ENCODE measurements at regions not wholly inside any gene's neighbourhood (a gene's known extent, or its start where the extent isn't known, plus 50 kb on each side); places are given as distances from the start of the nearest gene placed in this dataset.

DNA sequence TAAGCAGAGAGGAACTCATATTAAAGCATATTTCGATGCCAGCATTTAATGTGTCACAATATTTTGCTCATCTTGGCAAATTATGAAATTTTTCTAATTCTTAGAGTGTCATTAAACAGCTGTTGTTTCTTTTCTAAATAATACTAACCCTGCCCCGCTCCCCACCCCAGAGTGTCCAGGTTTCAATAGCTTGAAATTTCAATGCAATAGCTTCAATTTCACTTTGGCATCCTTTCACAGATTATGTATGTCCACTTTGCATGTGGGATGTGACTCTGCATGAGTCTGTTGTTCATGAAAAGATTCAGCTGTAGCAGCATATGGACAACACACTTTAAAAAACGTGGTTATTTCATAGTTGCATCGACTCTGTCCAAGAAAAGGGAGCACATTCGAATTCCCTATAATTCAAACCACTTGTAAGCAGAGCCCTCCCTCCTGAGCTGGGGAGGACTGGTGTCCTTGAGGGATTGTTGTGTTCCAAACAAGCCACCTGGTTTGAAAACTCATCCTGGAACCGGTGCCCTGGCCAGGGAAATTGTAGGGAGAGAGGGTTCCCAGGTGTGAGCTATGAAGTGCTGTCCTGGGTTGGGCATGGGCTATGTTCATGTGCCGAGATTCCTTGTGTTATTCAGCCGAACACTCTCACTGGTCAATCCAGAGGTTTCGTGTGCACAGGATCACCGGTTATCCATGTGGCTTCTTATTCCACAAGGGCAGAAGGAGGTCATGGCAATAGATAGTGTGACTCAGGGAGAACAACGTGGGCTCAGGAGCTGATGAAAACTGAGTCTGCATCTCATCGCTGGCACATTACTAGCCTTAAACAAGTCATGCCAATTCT lies 64.6 kb upstream of the CREB5 start:
- Histone ChIP-seq H3K27ac (ENCODE audit: low read length) (no peak overlapping the region), H3K4me1 (ENCODE audit: insufficient read depth, low read length) (no peaks in the 10 kb centered on the region), H4K20me1 (ENCODE audit: insufficient read depth, low read length) (no peaks in the 10 kb centered on the region), H3K9ac (ENCODE audit: low read depth, low read length) (no peak overlapping the region), H3K79me2 (ENCODE audit: insufficient read depth, low read length) (no peaks in the 10 kb centered on the region), H3K4me2 (ENCODE audit: insufficient read depth, low read length) (no peak overlapping the region), H3K36me3 (ENCODE audit: insufficient read depth, low read length) (no peaks in the 10 kb centered on the region), H2AFZ (ENCODE audit: low read depth, low read length) (no peak overlapping the region), H3K4me3 (ENCODE audit: low read depth in 1 of 2, low read length in 2 of 2) (no peak overlapping the region), H3K9me3 (ENCODE audit: insufficient read depth, low read length, severe bottlenecking) (no peaks in the 10 kb centered on the region), H3K27me3 (ENCODE audit: insufficient read depth, low read length, poor library complexity) (no peaks in the 10 kb centered on the region)
- DNase-seq (no peak), ATAC-seq (ENCODE audit: insufficient read depth, low read depth) (no peak)
- TF ChIP-seq EZH2 (IDR thresholded peaks at IDR 0.05; ENCODE audit: borderline replicate concordance, low read depth, low read length, severe bottlenecking) = no peak
- TF ChIP-seq, protein P1, sequence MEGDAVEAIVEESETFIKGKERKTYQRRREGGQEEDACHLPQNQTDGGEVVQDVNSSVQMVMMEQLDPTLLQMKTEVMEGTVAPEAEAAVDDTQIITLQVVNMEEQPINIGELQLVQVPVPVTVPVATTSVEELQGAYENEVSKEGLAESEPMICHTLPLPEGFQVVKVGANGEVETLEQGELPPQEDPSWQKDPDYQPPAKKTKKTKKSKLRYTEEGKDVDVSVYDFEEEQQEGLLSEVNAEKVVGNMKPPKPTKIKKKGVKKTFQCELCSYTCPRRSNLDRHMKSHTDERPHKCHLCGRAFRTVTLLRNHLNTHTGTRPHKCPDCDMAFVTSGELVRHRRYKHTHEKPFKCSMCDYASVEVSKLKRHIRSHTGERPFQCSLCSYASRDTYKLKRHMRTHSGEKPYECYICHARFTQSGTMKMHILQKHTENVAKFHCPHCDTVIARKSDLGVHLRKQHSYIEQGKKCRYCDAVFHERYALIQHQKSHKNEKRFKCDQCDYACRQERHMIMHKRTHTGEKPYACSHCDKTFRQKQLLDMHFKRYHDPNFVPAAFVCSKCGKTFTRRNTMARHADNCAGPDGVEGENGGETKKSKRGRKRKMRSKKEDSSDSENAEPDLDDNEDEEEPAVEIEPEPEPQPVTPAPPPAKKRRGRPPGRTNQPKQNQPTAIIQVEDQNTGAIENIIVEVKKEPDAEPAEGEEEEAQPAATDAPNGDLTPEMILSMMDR (IDR thresholded peaks at IDR 0.05; ENCODE audit: borderline replicate concordance, extremely low read depth, low read length, poor library complexity, severe bottlenecking) = no peak

DNA sequence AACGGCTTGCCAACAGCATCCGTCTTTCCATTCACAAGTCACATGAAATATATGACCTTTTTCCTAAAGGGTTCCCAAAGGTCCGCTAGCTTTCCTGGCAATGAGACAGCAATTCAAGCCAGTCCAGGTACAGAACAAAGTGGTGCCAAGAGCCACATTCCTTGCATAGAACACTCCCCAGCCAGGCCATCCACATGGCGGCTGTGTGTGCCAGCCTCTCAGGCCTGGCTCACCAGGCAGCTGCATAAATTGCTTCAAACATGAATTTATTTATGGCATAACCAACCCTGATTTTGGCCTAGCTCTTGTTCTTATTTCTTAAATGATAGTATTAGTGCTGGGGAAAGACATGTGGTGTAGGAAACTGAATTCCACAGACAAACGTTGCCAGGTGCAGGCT lies 63.7 kb upstream of the CREB5 start:
- TF ChIP-seq, protein P1 (IDR thresholded peaks at IDR 0.05; ENCODE audit: borderline replicate concordance, extremely low read depth, low read length, poor library complexity, severe bottlenecking) = no peak
- no peak for TF ChIP-seq EZH2 (IDR thresholded peaks at IDR 0.05; ENCODE audit: borderline replicate concordance, low read depth, low read length, severe bottlenecking)
- no peaks in the 10 kb centered on the region for H3K79me2 ChIP-seq (ENCODE audit: insufficient read depth, low read length)
- no peaks in the 10 kb centered on the region for H3K9me3 ChIP-seq (ENCODE audit: insufficient read depth, low read length, severe bottlenecking)
- no peak overlapping the region for H2AFZ ChIP-seq (ENCODE audit: low read depth, low read length)
- no peaks in the 10 kb centered on the region for H4K20me1 ChIP-seq (ENCODE audit: insufficient read depth, low read length)
- no peak overlapping the region for H3K9ac ChIP-seq (ENCODE audit: low read depth, low read length)
- no peak overlapping the region for H3K4me2 ChIP-seq (ENCODE audit: insufficient read depth, low read length)
- H3K27ac ChIP-seq (ENCODE audit: low read length) = no peak overlapping the region
- H3K36me3 ChIP-seq (ENCODE audit: insufficient read depth, low read length) = no peaks in the 10 kb centered on the region
- H3K4me3 ChIP-seq (ENCODE audit: low read depth in 1 of 2, low read length in 2 of 2) = no peak overlapping the region
- DNase-seq = no peak
- ATAC-seq (ENCODE audit: insufficient read depth, low read depth) = no peak
- no peaks in the 10 kb centered on the region for H3K27me3 ChIP-seq (ENCODE audit: insufficient read depth, low read length, poor library complexity)
- H3K4me1 ChIP-seq (ENCODE audit: insufficient read depth, low read length) = no peaks in the 10 kb centered on the region

GRCh38 chr7:28349637-28350036 lies 62.7 kb upstream of the CREB5 start:
- Histone ChIP-seq H3K4me3 (ENCODE audit: low read depth in 1 of 2, low read length in 2 of 2) (no peak overlapping the region), H3K36me3 (ENCODE audit: insufficient read depth, low read length) (no peaks in the 10 kb centered on the region), H3K27me3 (ENCODE audit: insufficient read depth, low read length, poor library complexity) (no peaks in the 10 kb centered on the region), H4K20me1 (ENCODE audit: insufficient read depth, low read length) (no peaks in the 10 kb centered on the region), H3K9me3 (ENCODE audit: insufficient read depth, low read length, severe bottlenecking) (no peaks in the 10 kb centered on the region), H3K4me2 (ENCODE audit: insufficient read depth, low read length) (no peak overlapping the region), H3K9ac (ENCODE audit: low read depth, low read length) (no peak overlapping the region), H3K27ac (ENCODE audit: low read length) (no peak overlapping the region), H2AFZ (ENCODE audit: low read depth, low read length) (no peak overlapping the region), H3K4me1 (ENCODE audit: insufficient read depth, low read length) (no peaks in the 10 kb centered on the region), H3K79me2 (ENCODE audit: insufficient read depth, low read length) (no peaks in the 10 kb centered on the region)
- DNase-seq (no peak), ATAC-seq (ENCODE audit: insufficient read depth, low read depth) (no peak)
- no peak for TF ChIP-seq EZH2 (IDR thresholded peaks at IDR 0.05; ENCODE audit: borderline replicate concordance, low read depth, low read length, severe bottlenecking)
- TF ChIP-seq, protein P1 (IDR thresholded peaks at IDR 0.05; ENCODE audit: borderline replicate concordance, extremely low read depth, low read length, poor library complexity, severe bottlenecking) = no peak

Measured in DND-41 (cell line).